HepG2 (cell line): ENCODE measurements at regions not wholly inside any gene's neighbourhood (a gene's known extent, or its start where the extent isn't known, plus 50 kb on each side); places are given as distances from the start of the nearest gene placed in this dataset.

ENCODE experiments used
- CBX2 ChIP-seq, 2 experiments: fragments of 200-600 bp in 1 of 2; sonication (generic); formaldehyde crosslinking in 1 of 2; IDR thresholded peaks; 2 replicates each; pipeline versions ENCODE4 v1.7.0 to v1.8.1; 2018 to 2022; ENCODE audit warnings: low read depth in 2 of 2, low read length in 1 of 2, mild to moderate bottlenecking in 1 of 2, missing genetic modification reagents in 1 of 2
- ELF1 ChIP-seq: sonication (generic); formaldehyde crosslinking; IDR thresholded peaks from 2 replicates; pipeline ENCODE4 v1.4.0; 2020; ENCODE audit warnings: missing genetic modification reagents
- HOXA7 ChIP-seq: sonication (generic); formaldehyde crosslinking; IDR thresholded peaks from 2 replicates; pipeline ENCODE4 v1.8.1; 2022; ENCODE audit warnings: mild to moderate bottlenecking, missing genetic modification reagents, moderate library complexity
- MYC ChIP-seq: sonication (generic); formaldehyde crosslinking; IDR thresholded peaks from 2 replicates; pipeline ENCODE4 v1.9.0; 2021; ENCODE audit warnings: missing genetic modification reagents, borderline replicate concordance
- NR2C2 ChIP-seq: sonication (generic); formaldehyde crosslinking; IDR thresholded peaks from 2 replicates; pipeline ENCODE4 v1.4.0; 2020; ENCODE audit warnings: missing genetic modification reagents, mild to moderate bottlenecking, moderate library complexity, borderline replicate concordance
- PHF8 ChIP-seq: sonication (generic); formaldehyde crosslinking; IDR thresholded peaks from 2 replicates; pipeline ENCODE4 v1.5.0; 2020; ENCODE audit warnings: missing genetic modification reagents
- POLR2A ChIP-seq, 2 experiments: IDR thresholded peaks; 2 replicates each; pipeline ENCODE4 v1.6.1; 2011; ENCODE audit warnings: low read depth in 2 of 2, low read length in 2 of 2, mild to moderate bottlenecking in 1 of 2, moderate library complexity in 1 of 2; ENCODE audit not compliant: insufficient read depth in 1 of 2
- POLR2AphosphoS5 ChIP-seq: IDR thresholded peaks from 2 replicates; pipeline ENCODE4 v1.6.1; 2012; ENCODE audit warnings: low read depth, low read length
- ZFP1 ChIP-seq: IDR thresholded peaks from 2 replicates; pipeline ENCODE4 v1.6.1; 2016
- ZNF138 ChIP-seq: sonication (generic); formaldehyde crosslinking; IDR thresholded peaks from 2 replicates; pipeline ENCODE4 v1.5.0; 2020; ENCODE audit warnings: mild to moderate bottlenecking, low read depth, missing genetic modification reagents
- TF ChIP-seq, protein P1 (sequence below): sonication (generic); formaldehyde crosslinking; IDR thresholded peaks from 2 replicates; pipeline ENCODE4 v1.5.0; 2020; ENCODE audit warnings: mild to moderate bottlenecking, missing genetic modification reagents, moderate library complexity

DNA sequence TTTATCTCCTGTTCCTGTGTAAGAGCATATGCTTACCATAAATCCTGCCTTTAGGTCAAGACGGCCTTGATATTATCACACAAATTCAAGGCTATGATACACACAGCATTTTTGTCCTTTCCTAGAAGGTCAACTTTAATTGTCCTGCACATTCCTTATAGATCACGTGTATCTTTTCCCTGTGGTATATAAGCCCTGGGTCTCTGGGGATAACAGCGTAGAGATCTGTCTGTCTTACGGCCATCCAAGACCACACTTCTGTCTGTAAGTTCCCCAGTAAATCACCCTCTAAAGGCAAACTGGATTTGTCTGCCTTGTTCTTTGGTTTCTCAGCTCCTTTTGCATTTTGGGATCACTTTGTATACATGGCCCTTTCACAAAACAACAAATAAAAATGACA, 69.5 kb upstream of the TCL1B start:
- TF ChIP-seq PHF8 (CRISPR knock-in tag) (no peak), NR2C2 (CRISPR knock-in tag) (no peak), MYC (CRISPR knock-in tag) (no peak), CBX2 (IDR thresholded peaks at IDR 0.05; ENCODE audit: low read depth, low read length) (no peak), CBX2 (CRISPR knock-in tag; IDR thresholded peaks at IDR 0.05; ENCODE audit: low read depth) (no peak), POLR2A (IDR thresholded peaks at IDR 0.05; ENCODE audit: insufficient read depth in 1 of 2, low read depth in 2 of 2, low read length in 2 of 2) (no peak), ZNF138 (CRISPR knock-in tag) (no peak), HOXA7 (no peak), ELF1 (CRISPR knock-in tag) (no peak), ZFP1 (CRISPR knock-in tag) (no peak), POLR2AphosphoS5 (no peak)
- TF ChIP-seq, protein P1, sequence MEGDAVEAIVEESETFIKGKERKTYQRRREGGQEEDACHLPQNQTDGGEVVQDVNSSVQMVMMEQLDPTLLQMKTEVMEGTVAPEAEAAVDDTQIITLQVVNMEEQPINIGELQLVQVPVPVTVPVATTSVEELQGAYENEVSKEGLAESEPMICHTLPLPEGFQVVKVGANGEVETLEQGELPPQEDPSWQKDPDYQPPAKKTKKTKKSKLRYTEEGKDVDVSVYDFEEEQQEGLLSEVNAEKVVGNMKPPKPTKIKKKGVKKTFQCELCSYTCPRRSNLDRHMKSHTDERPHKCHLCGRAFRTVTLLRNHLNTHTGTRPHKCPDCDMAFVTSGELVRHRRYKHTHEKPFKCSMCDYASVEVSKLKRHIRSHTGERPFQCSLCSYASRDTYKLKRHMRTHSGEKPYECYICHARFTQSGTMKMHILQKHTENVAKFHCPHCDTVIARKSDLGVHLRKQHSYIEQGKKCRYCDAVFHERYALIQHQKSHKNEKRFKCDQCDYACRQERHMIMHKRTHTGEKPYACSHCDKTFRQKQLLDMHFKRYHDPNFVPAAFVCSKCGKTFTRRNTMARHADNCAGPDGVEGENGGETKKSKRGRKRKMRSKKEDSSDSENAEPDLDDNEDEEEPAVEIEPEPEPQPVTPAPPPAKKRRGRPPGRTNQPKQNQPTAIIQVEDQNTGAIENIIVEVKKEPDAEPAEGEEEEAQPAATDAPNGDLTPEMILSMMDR (CRISPR knock-in tag) = no peak
